Neuronal stem cell (in vitro differentiated cells): ENCODE measurements at regions not wholly inside any gene's neighbourhood (a gene's known extent, or its start where the extent isn't known, plus 50 kb on each side); places are given as distances from the start of the nearest gene placed in this dataset.

Experiments
- DNase-seq: peaks from one replicate; pipeline ENCODE4 v3.0.0-alpha.2; 2013; ENCODE audit warnings: low spot score
- H2AFZ ChIP-seq: one replicate; pipeline ENCODE4 v1.6.1; 2013; ENCODE audit warnings: mild to moderate bottlenecking, low read length, inconsistent platforms
- H2AK5ac ChIP-seq: 2 replicates; pipeline ENCODE4 v1.6.1; 2013; ENCODE audit warnings: low read depth, mild to moderate bottlenecking, inconsistent platforms, low read length, moderate library complexity, mixed read lengths
- H2BK120ac ChIP-seq: 2 replicates; pipeline ENCODE4 v1.6.1; 2013; ENCODE audit warnings: low read depth, mild to moderate bottlenecking, inconsistent platforms, low read length, moderate library complexity, mixed read lengths
- H2BK12ac ChIP-seq: one replicate; pipeline ENCODE4 v1.6.1; 2013; ENCODE audit warnings: low read length, inconsistent platforms
- H2BK15ac ChIP-seq: 2 replicates; pipeline ENCODE4 v1.6.1; 2013; ENCODE audit warnings: mild to moderate bottlenecking, low read length, inconsistent platforms, mixed read lengths
- H2BK5ac ChIP-seq: one replicate; pipeline ENCODE4 v1.6.1; 2013; ENCODE audit warnings: inconsistent platforms, mild to moderate bottlenecking, low read length, moderate library complexity
- H3K14ac ChIP-seq: one replicate; pipeline ENCODE4 v1.6.1; 2013; ENCODE audit warnings: low read length, inconsistent platforms
- H3K18ac ChIP-seq: 2 replicates; pipeline ENCODE4 v1.6.1; 2013; ENCODE audit warnings: low read length, inconsistent platforms
- H3K23ac ChIP-seq: 2 replicates; pipeline ENCODE4 v1.6.1; 2013; ENCODE audit warnings: low read depth, mild to moderate bottlenecking, mixed read lengths, low read length, inconsistent platforms; ENCODE audit not compliant: poor library complexity
- H3K27ac ChIP-seq: replicated peaks from 3 replicates; pipeline ENCODE4 v1.5.1; 2013; ENCODE audit warnings: low read length, inconsistent platforms
- H3K27me3 ChIP-seq, 3 experiments: 2 replicates each; pipeline ENCODE4 v1.6.1; 2013; ENCODE audit warnings: low read length in 3 of 3, mild to moderate bottlenecking in 2 of 3, inconsistent platforms in 1 of 3, low read depth in 1 of 3, mixed read lengths in 1 of 3, moderate library complexity in 1 of 3; ENCODE audit not compliant: control insufficient read depth in 3 of 3, insufficient read depth in 3 of 3
- H3K36me3 ChIP-seq, 2 donors: replicated peaks in 1 of 2; 2 replicates each; pipeline ENCODE4 v1.6.1; 2013; ENCODE audit warnings: low read length in 2 of 2; ENCODE audit not compliant: control insufficient read depth in 2 of 2, insufficient read depth in 2 of 2
- H3K4ac ChIP-seq: 2 replicates; pipeline ENCODE4 v1.6.1; 2013; ENCODE audit warnings: inconsistent platforms, mild to moderate bottlenecking, low read length, moderate library complexity
- H3K4me1 ChIP-seq, 2 donors: 1 replicate in 1 of 2; 2 replicates in 1 of 2; pipeline ENCODE4 v1.6.1; 2013; ENCODE audit warnings: low read length in 2 of 2, low read depth in 1 of 2; ENCODE audit not compliant: control insufficient read depth in 2 of 2, insufficient read depth in 1 of 2
- H3K4me2 ChIP-seq: one replicate; pipeline ENCODE4 v1.6.1; 2013; ENCODE audit warnings: mild to moderate bottlenecking, low read length, inconsistent platforms; ENCODE audit not compliant: insufficient read depth, poor library complexity, severe bottlenecking
- H3K4me3 ChIP-seq, 2 donors: 2 replicates each; pipeline ENCODE4 v1.5.1; 2013; ENCODE audit warnings: low read length in 2 of 2, mild to moderate bottlenecking in 2 of 2, inconsistent platforms in 1 of 2, moderate library complexity in 1 of 2
- H3K79me1 ChIP-seq: one replicate; pipeline ENCODE4 v1.6.1; 2013; ENCODE audit warnings: low read depth, mild to moderate bottlenecking, inconsistent platforms, low read length, moderate library complexity
- H3K9ac ChIP-seq: one replicate; pipeline ENCODE4 v1.6.1; 2013; ENCODE audit warnings: mild to moderate bottlenecking, low read depth, low read length, inconsistent platforms; ENCODE audit not compliant: poor library complexity
- H3K9me3 ChIP-seq, 2 donors: replicated peaks in 1 of 2; 2 replicates each; pipeline versions ENCODE3 to v1.6.1; 2013; ENCODE audit warnings: low read length in 2 of 2, mild to moderate bottlenecking in 2 of 2, inconsistent platforms in 1 of 2, low read depth in 1 of 2, mixed read lengths in 1 of 2, moderate library complexity in 1 of 2; ENCODE audit not compliant: control insufficient read depth in 2 of 2, insufficient read depth in 1 of 2
- H4K8ac ChIP-seq: one replicate; pipeline ENCODE4 v1.6.1; 2013; ENCODE audit warnings: low read depth, mild to moderate bottlenecking, inconsistent platforms, low read length, moderate library complexity
- H4K91ac ChIP-seq: one replicate; pipeline ENCODE4 v1.6.1; 2013; ENCODE audit warnings: low read length, low read depth, mild to moderate bottlenecking, inconsistent platforms; ENCODE audit not compliant: poor library complexity
- WGBS, 2 donors: extraction: QIAGEN DNeasy Blood & Tissue Kit; methylation state at CpG; one replicate each; pipeline ENCODE4 v1.1.7; 2013; ENCODE audit warnings: missing lambda C conversion rate in 2 of 2, mixed read lengths in 1 of 2; ENCODE audit not compliant: insufficient read length in 2 of 2, insufficient replicate concordance in 1 of 2; ENCODE audit errors: extremely low coverage in 2 of 2; 5-methylcytosine and 5-hydroxymethylcytosine counted together

- H4K8ac ChIP-seq = no peak overlapping the region
Measured at GRCh38 chr5:143742951-143743350, 69.0 kb upstream of the HMHB1 start.

GRCh38 chr5:143741421-143741820 lies 70.5 kb upstream of the HMHB1 start:
- whole genome bisulfite sequencing, 2 donors = no CpG with 5 or more reads among the region's 4 CpGs
- Histone ChIP-seq H3K23ac (no peak overlapping the region), H2BK12ac (no peak overlapping the region), H3K9me3 (no peaks in the 10 kb centered on the region), H2AK5ac (no peak overlapping the region), H3K27ac (no peak overlapping the region), H3K4me1 (no peaks in the 10 kb centered on the region), H2BK15ac (no peak overlapping the region), H3K36me3 (no peaks in the 10 kb centered on the region), H2BK5ac (no peak overlapping the region), H3K4me3 (no peak overlapping the region), H3K4me2 (no peak overlapping the region), H2BK120ac (no peak overlapping the region), H2AFZ (no peak overlapping the region), H3K4ac (no peak overlapping the region), H3K18ac (no peak overlapping the region), H4K8ac (no peak overlapping the region), H4K91ac (no peak overlapping the region), H3K79me1 (no peaks in the 10 kb centered on the region), H3K14ac (no peak overlapping the region), H3K9ac (no peak overlapping the region), H3K27me3 (no peaks in the 10 kb centered on the region)
- no peak for DNase-seq

More at GRCh38 chr5:143742951-143743350, 69.0 kb upstream of the HMHB1 start:
- DNase-seq = no peak
- H3K79me1 ChIP-seq = no peaks in the 10 kb centered on the region
- H3K4ac ChIP-seq = no peak overlapping the region
- no peak overlapping the region for H2BK15ac ChIP-seq
- H3K36me3 ChIP-seq = no peaks in the 10 kb centered on the region
- H3K9me3 ChIP-seq = no peaks in the 10 kb centered on the region
- H3K18ac ChIP-seq = no peak overlapping the region
- WGBS, 2 donors = no CpG with 5 or more reads among the region's 5 CpGs
- no peak overlapping the region for H3K23ac ChIP-seq
- H4K91ac ChIP-seq = no peak overlapping the region
- no peak overlapping the region for H2BK5ac ChIP-seq
- no peak overlapping the region for H2BK120ac ChIP-seq
- H3K4me2 ChIP-seq = no peak overlapping the region
- H3K14ac ChIP-seq = no peak overlapping the region
- H2AFZ ChIP-seq = no peak overlapping the region
- H2AK5ac ChIP-seq = no peak overlapping the region
- H3K27ac ChIP-seq = no peak overlapping the region
- no peak overlapping the region for H3K4me3 ChIP-seq
- H3K27me3 ChIP-seq = no peaks in the 10 kb centered on the region
- H3K9ac ChIP-seq = no peak overlapping the region
- H2BK12ac ChIP-seq = no peak overlapping the region
- H3K4me1 ChIP-seq = no peaks in the 10 kb centered on the region

- no peak overlapping the region for H2BK15ac ChIP-seq
- H3K4me2 ChIP-seq = no peak overlapping the region
- no peak overlapping the region for H3K18ac ChIP-seq
- no peaks in the 10 kb centered on the region for H3K79me1 ChIP-seq
- H3K14ac ChIP-seq = no peak overlapping the region
- H2AFZ ChIP-seq = no peak overlapping the region
- H2BK120ac ChIP-seq = no peak overlapping the region
- H3K9ac ChIP-seq = no peak overlapping the region
- no peak overlapping the region for H3K4ac ChIP-seq
- no peaks in the 10 kb centered on the region for H3K9me3 ChIP-seq
- no peak overlapping the region for H3K27ac ChIP-seq
- H2BK5ac ChIP-seq = no peak overlapping the region
- H3K23ac ChIP-seq = no peak overlapping the region
- no peaks in the 10 kb centered on the region for H3K27me3 ChIP-seq
- no peaks in the 10 kb centered on the region for H3K4me1 ChIP-seq
- H2BK12ac ChIP-seq = no peak overlapping the region
- WGBS, 2 donors = no CpG with 5 or more reads among the region's 1 CpG
- H2AK5ac ChIP-seq = no peak overlapping the region
- H3K36me3 ChIP-seq = no peaks in the 10 kb centered on the region
- no peak overlapping the region for H4K91ac ChIP-seq
- no peak overlapping the region for H3K4me3 ChIP-seq
- DNase-seq = no peak
- H4K8ac ChIP-seq = no peak overlapping the region
Measured at GRCh38 chr5:143740956-143741355, 71.0 kb upstream of the HMHB1 start.

- H2BK12ac ChIP-seq = no peak overlapping the region
- no peak overlapping the region for H2AFZ ChIP-seq
- no peak overlapping the region for H3K14ac ChIP-seq
- H3K27ac ChIP-seq = no peak overlapping the region
- H3K27me3 ChIP-seq = no peaks in the 10 kb centered on the region
- no peak overlapping the region for H3K18ac ChIP-seq
- H3K4me2 ChIP-seq = no peak overlapping the region
- no peak overlapping the region for H2BK120ac ChIP-seq
- no peak overlapping the region for H2AK5ac ChIP-seq
- no peak overlapping the region for H3K4me3 ChIP-seq
- no peak overlapping the region for H4K8ac ChIP-seq
- no peak overlapping the region for H3K9ac ChIP-seq
- no peak overlapping the region for H3K23ac ChIP-seq
- no peak for DNase-seq
- no peak overlapping the region for H3K4ac ChIP-seq
- no peaks in the 10 kb centered on the region for H3K79me1 ChIP-seq
- no peak overlapping the region for H2BK15ac ChIP-seq
- no peaks in the 10 kb centered on the region for H3K4me1 ChIP-seq
- H3K36me3 ChIP-seq = no peaks in the 10 kb centered on the region
- no peak overlapping the region for H4K91ac ChIP-seq
- H3K9me3 ChIP-seq = no peaks in the 10 kb centered on the region
- no peak overlapping the region for H2BK5ac ChIP-seq
- no CpG with 5 or more reads among the region's 1 CpG for WGBS, 2 donors
Measured at GRCh38 chr5:143739746-143740145, 72.2 kb upstream of the HMHB1 start.
